H9 (cell line): ENCODE measurements at regions not wholly inside any gene's neighbourhood (a gene's known extent, or its start where the extent isn't known, plus 50 kb on each side); places are given as distances from the start of the nearest gene placed in this dataset.
A peak's percentile ranks its signal among the peaks of the same experiment; 100 is the strongest.

Source experiments
- DNase-seq: peaks from one replicate; pipeline ENCODE4 v3.0.0-alpha.2; 2017
- H2AFZ ChIP-seq: one replicate; pipeline ENCODE4 v1.6.1; 2013; ENCODE audit warnings: mild to moderate bottlenecking, low read length, control low read depth, moderate library complexity
- H2AK5ac ChIP-seq: 2 replicates; pipeline ENCODE4 v1.6.1; 2013; ENCODE audit warnings: low read length, control low read depth, mixed read lengths; ENCODE audit not compliant: insufficient read length
- H2BK120ac ChIP-seq: one replicate; pipeline ENCODE4 v1.6.1; 2013; ENCODE audit warnings: low read depth, mild to moderate bottlenecking, low read length, control low read depth, inconsistent platforms; ENCODE audit not compliant: poor library complexity, severe bottlenecking
- H2BK12ac ChIP-seq: 2 replicates; pipeline ENCODE4 v1.6.1; 2013; ENCODE audit warnings: low read length, control low read depth, mixed read lengths, low read depth; ENCODE audit not compliant: insufficient read length
- H2BK15ac ChIP-seq: 2 replicates; pipeline ENCODE4 v1.6.1; 2013; ENCODE audit warnings: low read depth, low read length, control low read depth
- H2BK20ac ChIP-seq: one replicate; pipeline ENCODE4 v1.6.1; 2013; ENCODE audit warnings: low read depth, mild to moderate bottlenecking, low read length, control low read depth, inconsistent platforms; ENCODE audit not compliant: poor library complexity, severe bottlenecking
- H2BK5ac ChIP-seq: 2 replicates; pipeline ENCODE4 v1.6.1; 2013; ENCODE audit warnings: low read length, control low read depth, mixed read lengths; ENCODE audit not compliant: insufficient read length
- H3K14ac ChIP-seq: 2 replicates; pipeline ENCODE4 v1.6.1; 2013; ENCODE audit warnings: low read length, control low read depth; ENCODE audit not compliant: insufficient read depth
- H3K18ac ChIP-seq: 2 replicates; pipeline ENCODE4 v1.6.1; 2013; ENCODE audit warnings: low read depth, mild to moderate bottlenecking, mixed read lengths, low read length, control low read depth; ENCODE audit not compliant: insufficient read length
- H3K23ac ChIP-seq: 2 replicates; pipeline ENCODE4 v1.6.1; 2013; ENCODE audit warnings: low read length, control low read depth, mixed read lengths, low read depth; ENCODE audit not compliant: insufficient read length
- H3K23me2 ChIP-seq: 2 replicates; pipeline ENCODE4 v1.6.1; 2013; ENCODE audit warnings: low read depth, mild to moderate bottlenecking, mixed read lengths, low read length, control low read depth; ENCODE audit not compliant: insufficient read length, poor library complexity, severe bottlenecking
- H3K27ac ChIP-seq: 2 replicates; pipeline ENCODE4 v1.5.1; 2013; ENCODE audit warnings: low read length, control low read depth, mixed read lengths, low read depth; ENCODE audit not compliant: insufficient read length
- H3K27me3 ChIP-seq: 2 replicates; pipeline ENCODE4 v1.6.1; 2013; ENCODE audit warnings: low read length, control low read depth, inconsistent platforms; ENCODE audit not compliant: insufficient read depth
- H3K4ac ChIP-seq: 2 replicates; pipeline ENCODE4 v1.6.1; 2013; ENCODE audit warnings: low read depth, mild to moderate bottlenecking, control low read depth, inconsistent platforms, low read length, moderate library complexity
- H3K4me1 ChIP-seq: 2 replicates; pipeline ENCODE4 v1.6.1; 2013; ENCODE audit warnings: low read length, control low read depth, inconsistent platforms; ENCODE audit not compliant: insufficient read depth
- H3K4me2 ChIP-seq: 2 replicates; pipeline ENCODE4 v1.6.1; 2013; ENCODE audit warnings: low read length, control low read depth, mixed read lengths; ENCODE audit not compliant: insufficient read length, insufficient read depth
- H3K56ac ChIP-seq: 2 replicates; pipeline ENCODE4 v1.6.1; 2013; ENCODE audit warnings: low read depth, mild to moderate bottlenecking, mixed read lengths, low read length, control low read depth; ENCODE audit not compliant: insufficient read length
- H3K79me1 ChIP-seq: 2 replicates; pipeline ENCODE4 v1.6.1; 2013; ENCODE audit warnings: low read depth, mild to moderate bottlenecking, moderate library complexity, low read length, control low read depth, inconsistent platforms; ENCODE audit not compliant: insufficient read depth, poor library complexity, severe bottlenecking
- H3K79me2 ChIP-seq: 2 replicates; pipeline ENCODE4 v1.6.1; 2013; ENCODE audit warnings: low read length, control low read depth, inconsistent platforms; ENCODE audit not compliant: insufficient read depth
- H3K9ac ChIP-seq: 2 replicates; pipeline ENCODE4 v1.6.1; 2013; ENCODE audit warnings: low read length, control low read depth, mixed read lengths; ENCODE audit not compliant: insufficient read length; ENCODE audit errors: extremely low read depth
- H3K9me3 ChIP-seq: one replicate; pipeline ENCODE4 v1.6.1; 2013; ENCODE audit warnings: low read depth, low read length, inconsistent platforms; ENCODE audit not compliant: control insufficient read depth
- H3T11ph ChIP-seq: one replicate; pipeline ENCODE4 v1.6.1; 2013; ENCODE audit warnings: mild to moderate bottlenecking, low read length, control low read depth, inconsistent platforms
- H4K20me1 ChIP-seq: one replicate; pipeline ENCODE4 v1.6.1; 2013; ENCODE audit not compliant: control insufficient read depth, insufficient read length, insufficient read depth
- H4K5ac ChIP-seq: 2 replicates; pipeline ENCODE4 v1.6.1; 2013; ENCODE audit warnings: low read depth, mild to moderate bottlenecking, mixed read lengths, low read length, control low read depth; ENCODE audit not compliant: insufficient read length
- H4K8ac ChIP-seq: replicated peaks from 2 replicates; pipeline ENCODE4 v1.6.1; 2013; ENCODE audit warnings: low read length, control low read depth, mixed read lengths, low read depth; ENCODE audit not compliant: insufficient read length
- H4K91ac ChIP-seq: 2 replicates; pipeline ENCODE4 v1.6.1; 2013; ENCODE audit warnings: low read depth, mild to moderate bottlenecking, moderate library complexity, mixed read lengths, low read length, control low read depth; ENCODE audit not compliant: insufficient read length
- H3K27ac Mint-ChIP-seq, 3 experiments: 2 replicates in 2 of 3; 3 replicates in 1 of 3; pipeline ENCODE4 v1.8.0; 2020 to 2021; ENCODE audit warnings: mixed read lengths in 3 of 3, mild to moderate bottlenecking in 1 of 3, moderate library complexity in 1 of 3
- H3K27me3 Mint-ChIP-seq: 2 replicates; pipeline ENCODE4 v1.8.0; 2021; ENCODE audit warnings: low read depth, mild to moderate bottlenecking, moderate library complexity, mixed read lengths
- H3K36me3 Mint-ChIP-seq, 3 experiments: 2 replicates in 2 of 3; 3 replicates in 1 of 3; pipeline ENCODE4 v1.8.0; 2020 to 2021; ENCODE audit warnings: low read depth in 3 of 3, mixed read lengths in 3 of 3; ENCODE audit not compliant: insufficient read depth in 1 of 3
- H3K4me1 Mint-ChIP-seq, 2 experiments: 2 replicates each; pipeline ENCODE4 v1.8.0; 2020; ENCODE audit warnings: mixed read lengths in 2 of 2
- H3K4me3 Mint-ChIP-seq, 2 experiments: 2 replicates in 1 of 2; 3 replicates in 1 of 2; pipeline ENCODE4 v1.8.0; 2020 to 2021; ENCODE audit warnings: mild to moderate bottlenecking in 2 of 2, mixed read lengths in 2 of 2, moderate library complexity in 1 of 2
- H3K9me3 Mint-ChIP-seq, 2 experiments: 2 replicates in 1 of 2; 3 replicates in 1 of 2; pipeline ENCODE4 v1.8.0; 2020; ENCODE audit warnings: mild to moderate bottlenecking in 2 of 2, mixed read lengths in 2 of 2, moderate library complexity in 1 of 2
- CTCF ChIP-seq: fragments of 200-600 bp; sonication (generic); conservative IDR thresholded peaks from 3 replicates; pipeline ENCODE4 v1.8.0; 2021; ENCODE audit warnings: antibody characterized with exemption, mild to moderate bottlenecking
- WGBS: extraction: QIAGEN DNeasy Blood & Tissue Kit; methylation state at CpG from one replicate; pipeline ENCODE4 v1.1.7; 2013; ENCODE audit warnings: missing lambda C conversion rate, low lambda C conversion rate, mixed read lengths; ENCODE audit not compliant: insufficient read length; ENCODE audit errors: extremely low coverage; 5-methylcytosine and 5-hydroxymethylcytosine counted together

GRCh38 chr20:48406498-48406897, 421.3 kb downstream of the PREX1 start:
- Histone ChIP-seq H3K56ac (no peak overlapping the region), H3K23me2 (no peaks in the 10 kb centered on the region), H3K23ac (no peak overlapping the region), H3K27ac (no peak overlapping the region), H3K9me3 (no peaks in the 10 kb centered on the region), H3T11ph (no peak overlapping the region), H3K79me1 (no peaks in the 10 kb centered on the region), H2BK120ac (no peak overlapping the region), H4K5ac (no peak overlapping the region), H3K4me2 (no peak overlapping the region), H2AFZ (no peak overlapping the region), H2BK5ac (no peak overlapping the region), H2BK20ac (no peak overlapping the region), H4K8ac (no peak overlapping the region), H2AK5ac (no peak overlapping the region), H4K20me1 (no peaks in the 10 kb centered on the region), H3K9ac (no peak overlapping the region), H3K79me2 (no peaks in the 10 kb centered on the region), H3K4me1 (peaks cover 4% of the 10 kb centered on the region; the same call in 1 of the 2 replicates), H3K4ac (no peak overlapping the region), H4K91ac (no peak overlapping the region), H3K18ac (no peak overlapping the region), H3K14ac (no peak overlapping the region), H2BK15ac (no peak overlapping the region), H2BK12ac (no peak overlapping the region), H3K27me3 (no peaks in the 10 kb centered on the region)
- H3K4me3 Mint-ChIP-seq: 0 out of 5 replicates have a peak overlapping the region, but pooled peaks of 1 of the 2 experiments have one; percentile 47
- no peak overlapping the region; a peak in 2 of 7 replicates for H3K27ac Mint-ChIP-seq
- DNase-seq: no peak
- WGBS: no CpG with 5 or more reads among the region's 4 CpGs
- H3K9me3 Mint-ChIP-seq: peaks cover 0 to 3% of the 10 kb centered on the region in 2 experiments; a peak in 1 of 5 replicates
- peaks cover 4% of the 10 kb centered on the region; the same call in 1 of the 2 replicates for H3K27me3 Mint-ChIP-seq
- H3K4me1 Mint-ChIP-seq: peaks cover 23 to 37% of the 10 kb centered on the region in 2 experiments
- no peaks in the 10 kb centered on the region for H3K36me3 Mint-ChIP-seq
- TF ChIP-seq CTCF: no peak
